Upper lobe of left lung (tissue), 6 donors: ENCODE measurements at regions not wholly inside any gene's neighbourhood (a gene's known extent, or its start where the extent isn't known, plus 50 kb on each side); places are given as distances from the start of the nearest gene placed in this dataset.

Experiments
- ATAC-seq, 2 donors: fragments of 200-7000 bp; cut with Tn5 transposase; one replicate each; pipeline ENCODE4 v1.9.1; 2022; ENCODE audit warnings: mild to moderate bottlenecking in 2 of 2, moderate library complexity in 2 of 2; ENCODE audit not compliant: low FRiP score in 2 of 2
- DNase-seq, 2 donors: peaks; one replicate each; pipeline ENCODE4 v3.0.0-alpha.2; 2019 to 2020
- H3K27ac ChIP-seq, 4 donors: fragments of 200-600 bp; sonication (generic); one replicate each; pipeline ENCODE4 v1.5.1; 2016 to 2019
- H3K27me3 ChIP-seq, 4 donors: fragments of 200-600 bp; sonication (generic); one replicate each; pipeline ENCODE4 v1.5.1; 2017 to 2019
- H3K36me3 ChIP-seq, 4 donors: fragments of 200-600 bp; sonication (generic); one replicate each; pipeline ENCODE4 v1.5.1; 2016 to 2019
- H3K4me1 ChIP-seq, 4 donors: fragments of 200-600 bp; sonication (generic); one replicate each; pipeline ENCODE4 v1.5.1; 2018 to 2019
- H3K4me3 ChIP-seq, 4 donors: fragments of 200-600 bp; sonication (generic); one replicate each; pipeline ENCODE4 v1.5.1; 2017 to 2019; ENCODE audit warnings: mild to moderate bottlenecking in 2 of 4, moderate library complexity in 1 of 4
- H3K9me3 ChIP-seq, 4 donors: fragments of 200-600 bp; sonication (generic); one replicate each; pipeline ENCODE4 v1.5.1; 2018 to 2019
- CTCF ChIP-seq, 6 experiments: fragments of 450-650 bp in 4 of 6; fragments of 200-600 bp in 2 of 6; sonication (generic) in 2 of 6; IDR thresholded peaks; one replicate each; pipeline ENCODE4 v1.5.1; 2016 to 2019; ENCODE audit warnings: antibody characterized with exemption in 6 of 6
- EP300 ChIP-seq, 4 donors: sonication (generic); formaldehyde crosslinking; IDR thresholded peaks; one replicate each; pipeline ENCODE4 v1.5.1; 2017; ENCODE audit warnings: antibody characterized with exemption in 4 of 4, control low read depth in 2 of 4
- POLR2A ChIP-seq, 4 donors: fragments of 450-650 bp; IDR thresholded peaks; one replicate each; pipeline ENCODE4 v1.5.1; 2016 to 2017; ENCODE audit warnings: antibody characterized with exemption in 4 of 4, mild to moderate bottlenecking in 2 of 4
- POLR2AphosphoS5 ChIP-seq, 2 donors: sonication (generic); formaldehyde crosslinking; IDR thresholded peaks; one replicate each; pipeline ENCODE4 v1.5.1; 2017; ENCODE audit warnings: antibody characterized with exemption in 2 of 2
- whole genome bisulfite sequencing, 2 donors: methylation state at CpG; one replicate each; pipeline ENCODE4 v1.1.5; 2017 to 2018; 5-methylcytosine and 5-hydroxymethylcytosine counted together
- donor health status: DM: no; HTN: no; CAD: no; lungs with moderate emphysema.
- donor health status: DM: no; HTN: yes; CAD: no; lungs with severe emphysema.

- 27 to 48% methylated on average over 3 of the region's 3 CpGs for WGBS, 2 donors
- H3K36me3 ChIP-seq, result no peaks in the 10 kb centered on the region
- peak overlapping the region; percentile 41 to 71 (median 60) for H3K27ac ChIP-seq
- no peaks in the 10 kb centered on the region for H3K9me3 ChIP-seq
- peak in 1 of 2 donors; percentile 89 for DNase-seq
- TF ChIP-seq POLR2AphosphoS5 (IDR thresholded peaks at IDR 0.05), result peak; percentile 28 to 36
- TF ChIP-seq CTCF (IDR thresholded peaks at IDR 0.05), result no peak
- TF ChIP-seq EP300 (IDR thresholded peaks at IDR 0.05), result peak in 3 of 4 donors; percentile 20 to 94 (median 22)
- TF ChIP-seq POLR2A (IDR thresholded peaks at IDR 0.05), result no peak
- no peak overlapping the region for H3K4me3 ChIP-seq
- peaks cover 6 to 25% (median 15%) of the 10 kb centered on the region in 4 donors for H3K4me1 ChIP-seq
- ATAC-seq, result peak; percentile 41 to 68
- no peaks in the 10 kb centered on the region for H3K27me3 ChIP-seq
These were observed 643.6 kb upstream of the FAM98A start for GRCh38 chr2:34242763-34243123.

GRCh38 chr2:34241905-34242762 lies 643.0 kb upstream of the FAM98A start:
- peak; percentile 21 to 82 for ATAC-seq
- Histone ChIP-seq H3K27ac (peak overlapping the region; percentile 41 to 71 (median 60)), H3K4me3 (no peak overlapping the region), H3K4me1 (peaks cover 6 to 25% (median 15%) of the 10 kb centered on the region in 4 donors), H3K27me3 (no peaks in the 10 kb centered on the region), H3K36me3 (no peaks in the 10 kb centered on the region), H3K9me3 (no peaks in the 10 kb centered on the region)
- DNase-seq, result peak; percentile 15 to 31
- TF ChIP-seq POLR2A (IDR thresholded peaks at IDR 0.05) (no peak), CTCF (IDR thresholded peaks at IDR 0.05) (no peak), EP300 (IDR thresholded peaks at IDR 0.05) (no peak)
- 62 to 67% methylated on average over 6 of the region's 6 CpGs for WGBS, 2 donors

GRCh38 chr2:34239511-34239910 lies 640.4 kb upstream of the FAM98A start:
- TF ChIP-seq POLR2A (IDR thresholded peaks at IDR 0.05), result no peak
- no peak for TF ChIP-seq POLR2AphosphoS5 (IDR thresholded peaks at IDR 0.05)
- TF ChIP-seq CTCF (IDR thresholded peaks at IDR 0.05), result no peak
- Histone ChIP-seq H3K4me3 (no peak overlapping the region), H3K27ac (no peak overlapping the region), H3K27me3 (no peaks in the 10 kb centered on the region), H3K36me3 (no peaks in the 10 kb centered on the region), H3K9me3 (peaks cover 0 to 5% (median 0%) of the 10 kb centered on the region in 4 donors), H3K4me1 (peaks cover 6 to 25% (median 15%) of the 10 kb centered on the region in 4 donors)
- WGBS, 2 donors, result 54 to 70% methylated on average over 1 of the region's 1 CpG
- DNase-seq (no peak), ATAC-seq (no peak)

DNA sequence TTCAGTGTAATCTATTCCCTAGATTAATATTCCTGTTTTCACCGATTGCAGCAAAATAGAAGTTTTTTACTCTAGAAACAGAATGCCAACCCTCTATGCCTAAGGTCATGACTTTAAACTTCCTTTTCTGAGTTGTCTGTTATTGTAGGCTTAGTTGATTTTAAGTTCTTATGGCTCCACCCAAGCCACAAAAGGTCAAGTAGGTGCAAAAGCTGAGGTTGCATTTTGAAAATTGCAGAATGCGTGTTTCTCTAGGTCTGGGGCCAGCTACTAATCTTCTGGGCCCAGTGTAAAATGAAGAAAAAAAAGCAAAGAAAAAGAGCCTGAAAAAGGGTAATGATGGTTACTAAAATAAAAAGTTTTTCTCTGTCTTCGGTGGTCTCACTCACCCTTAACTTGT lies 635.7 kb upstream of the FAM98A start:
- Histone ChIP-seq H3K4me1 (peaks cover 0 to under 1% (median 0%) of the 10 kb centered on the region in 4 donors), H3K9me3 (peaks cover 0 to 5% (median 0%) of the 10 kb centered on the region in 4 donors), H3K27ac (no peak overlapping the region), H3K4me3 (no peak overlapping the region), H3K36me3 (no peaks in the 10 kb centered on the region), H3K27me3 (no peaks in the 10 kb centered on the region)
- 66 to 75% methylated on average over 3 of the region's 3 CpGs for WGBS, 2 donors
- ATAC-seq (no peak), DNase-seq (peak in 1 of 2 donors; percentile 26)
- no peak for TF ChIP-seq POLR2AphosphoS5 (IDR thresholded peaks at IDR 0.05)
- no peak for TF ChIP-seq CTCF (IDR thresholded peaks at IDR 0.05)
- no peak for TF ChIP-seq EP300 (IDR thresholded peaks at IDR 0.05)
- no peak for TF ChIP-seq POLR2A (IDR thresholded peaks at IDR 0.05)
